Keratinocyte (primary cell): ENCODE measurements at regions not wholly inside any gene's neighbourhood (a gene's known extent, or its start where the extent isn't known, plus 50 kb on each side); places are given as distances from the start of the nearest gene placed in this dataset.

Source experiments
- CTCF ChIP-seq, 3 experiments: IDR thresholded peaks in 1 of 3; conservative IDR thresholded peaks in 1 of 3; optimal IDR thresholded peaks in 1 of 3; 2 replicates in 2 of 3; 3 replicates in 1 of 3; pipeline versions ENCODE3 to v1.5.1; 2011; ENCODE audit warnings: low read length in 3 of 3, mild to moderate bottlenecking in 3 of 3, moderate library complexity in 2 of 3, control low read depth in 1 of 3, inconsistent platforms in 1 of 3; ENCODE audit not compliant: insufficient read depth in 2 of 3; ENCODE audit errors: extremely low read depth in 1 of 3
- EZH2 ChIP-seq: IDR thresholded peaks from one replicate; pipeline ENCODE4 v1.6.1; 2012; ENCODE audit warnings: inconsistent platforms, mild to moderate bottlenecking, low read length, moderate library complexity

- no peak for TF ChIP-seq CTCF (optimal IDR thresholded peaks at IDR 0.05 in 1 of 3, IDR thresholded peaks at IDR 0.05 in 1 of 3, conservative IDR thresholded peaks at IDR 0.05 in 1 of 3; ENCODE audit: extremely low read depth in 1 of 3, insufficient read depth in 2 of 3, low read length in 3 of 3)
- TF ChIP-seq EZH2, result no peak
Observed at GRCh38 chr4:59054086-59054485, 1943.9 kb upstream of the IGFBP7 start.
